ENCODE measurements at regions not wholly inside any gene's neighbourhood (a gene's known extent, or its start where the extent isn't known, plus 50 kb on each side); places are given as distances from the start of the nearest gene placed in this dataset.

DNA sequence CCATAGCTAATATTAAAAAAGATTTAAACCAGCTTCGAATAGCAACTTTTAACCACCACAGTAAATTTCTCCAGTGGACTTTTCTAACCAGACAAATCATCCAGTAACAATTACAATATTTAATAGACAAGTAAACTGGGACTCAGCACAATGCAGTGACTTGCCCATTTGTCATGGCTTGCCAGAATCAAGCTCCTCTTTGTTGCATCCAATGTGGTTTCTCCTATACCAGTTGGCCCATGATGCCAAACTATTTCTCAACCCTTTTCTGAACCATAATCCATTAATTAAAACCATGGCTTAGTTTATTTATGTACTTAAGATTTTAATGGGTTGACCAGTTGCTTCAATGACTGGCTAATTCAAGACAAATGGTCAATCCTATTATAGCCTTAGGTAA is 64.4 kb downstream of the DIO2 start:
- no peak for DNase-seq (ENCODE audit: low spot score)

GRCh38 chr14:80136358-80136757 is 74.9 kb downstream of the DIO2 start:
- DNase-seq (ENCODE audit: low spot score), result no peak

- no peak for DNase-seq (ENCODE audit: low spot score)
Measured at GRCh38 chr14:80135305-80136088, 75.8 kb downstream of the DIO2 start.

DNA sequence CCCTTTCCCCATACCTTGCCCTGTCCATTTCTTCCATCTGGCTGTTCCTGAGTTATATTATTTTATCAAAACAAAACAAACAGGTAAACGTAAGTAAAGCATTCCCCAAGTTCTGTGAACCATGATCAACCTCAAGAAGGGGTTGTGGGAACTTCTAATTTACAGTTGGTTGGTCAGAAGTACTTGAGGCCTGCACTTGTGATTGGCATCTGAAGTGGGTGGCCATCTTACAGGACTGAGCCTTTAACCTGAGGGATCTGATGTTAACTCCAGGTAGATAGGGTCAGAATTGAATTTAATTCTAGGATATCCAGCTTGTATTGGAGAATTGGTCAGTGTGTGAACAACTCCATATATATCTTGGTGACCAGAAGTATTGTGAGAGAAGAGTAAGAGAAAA is 77.0 kb downstream of the DIO2 start:
- no peak for DNase-seq (ENCODE audit: low spot score)

DNA sequence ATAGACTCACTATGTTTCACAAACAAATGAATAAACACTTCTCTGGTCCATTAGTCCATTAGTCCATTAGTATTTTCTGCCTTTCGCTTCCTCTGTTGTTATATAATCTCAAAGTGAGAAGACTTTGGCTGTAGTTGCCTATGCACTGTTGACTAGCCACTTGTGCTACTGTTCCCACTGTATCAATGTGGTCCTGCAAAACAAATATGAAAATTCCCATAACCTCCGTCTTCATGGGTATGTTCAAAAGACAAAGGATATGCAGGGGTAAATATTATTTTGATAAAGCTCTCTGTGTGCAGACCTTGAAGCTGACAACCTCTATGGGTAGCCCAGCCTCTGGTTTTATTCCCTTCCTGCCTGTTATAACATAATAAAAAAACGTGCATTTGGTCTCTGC is 77.8 kb downstream of the DIO2 start:
- no peak for DNase-seq (ENCODE audit: low spot score)

GRCh38 chr14:80127466-80127865 is 83.8 kb downstream of the DIO2 start:
- no peak for DNase-seq (ENCODE audit: low spot score)

DNA sequence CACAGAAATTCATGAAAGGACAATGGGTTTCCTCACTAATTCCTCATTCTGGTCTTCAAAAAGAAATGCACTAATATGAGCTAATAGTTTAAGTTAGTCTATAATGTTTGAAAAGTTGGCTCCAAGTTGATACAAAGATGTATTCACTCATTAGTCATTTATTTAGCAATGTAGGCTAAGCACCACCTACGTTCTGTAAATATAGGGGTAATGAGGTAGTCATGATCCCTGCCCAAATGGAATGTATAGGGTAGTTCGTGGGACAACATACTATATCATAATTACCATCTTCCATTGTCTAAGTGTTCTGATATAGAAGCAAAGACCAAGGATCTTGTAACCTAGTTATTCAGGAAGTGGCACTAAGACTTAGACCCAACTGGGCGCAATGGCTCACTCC is 86.5 kb downstream of the DIO2 start:
- DNase-seq (ENCODE audit: low spot score), result no peak

GRCh38 chr14:80117876-80118275 is 93.4 kb downstream of the DIO2 start:
- peak; percentile 55 for DNase-seq (ENCODE audit: low spot score)

DNA sequence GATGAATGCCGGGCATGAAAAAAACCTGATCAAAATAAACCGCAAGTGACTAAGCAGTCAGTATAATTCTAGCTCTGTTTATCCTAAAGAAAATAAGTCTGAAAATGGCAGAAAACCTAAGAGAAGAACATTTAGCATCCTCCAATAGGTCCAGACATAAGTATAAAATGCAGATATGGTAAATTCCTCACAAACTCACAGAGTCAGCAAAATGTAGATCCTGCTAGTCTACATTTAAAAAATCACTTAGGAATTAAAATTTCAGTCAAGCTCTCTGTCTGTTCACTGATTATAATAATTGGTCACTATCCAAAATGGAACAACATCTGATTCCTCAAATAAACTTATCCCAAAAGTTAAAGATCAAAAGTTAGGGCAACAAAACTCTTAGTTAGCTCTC is 95.1 kb downstream of the DIO2 start:
- no peak for DNase-seq (ENCODE audit: low spot score)

DNA sequence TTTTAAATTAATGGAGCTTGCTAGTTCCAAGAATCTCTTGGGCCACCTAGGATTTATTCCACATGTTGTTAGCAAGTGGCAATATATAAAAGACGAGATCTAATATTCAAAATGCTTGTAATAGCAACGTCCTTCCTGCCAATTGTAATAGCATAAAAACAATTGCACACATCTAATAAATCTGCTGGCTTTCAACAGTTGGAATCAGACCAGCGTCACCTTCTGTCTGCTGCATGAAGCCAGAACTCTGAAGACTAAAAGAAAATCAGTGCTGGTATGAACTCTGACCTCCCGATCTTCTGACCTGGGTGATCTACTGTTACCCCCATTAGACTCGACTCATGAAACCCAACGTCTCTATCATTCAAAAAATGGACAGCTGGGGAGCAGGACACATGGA is 100.6 kb downstream of the DIO2 start:
- DNase-seq (ENCODE audit: low spot score), result peak; percentile 54

- DNase-seq (ENCODE audit: low spot score), result no peak
Measured at GRCh38 chr14:80109055-80109454, 102.2 kb downstream of the DIO2 start.

- DNase-seq (ENCODE audit: low spot score), result no peak
Measured at GRCh38 chr14:80108430-80108829, 102.9 kb downstream of the DIO2 start.

GRCh38 chr14:80105488-80105994 is 105.8 kb downstream of the DIO2 start:
- DNase-seq (ENCODE audit: low spot score), result no peak

DNA sequence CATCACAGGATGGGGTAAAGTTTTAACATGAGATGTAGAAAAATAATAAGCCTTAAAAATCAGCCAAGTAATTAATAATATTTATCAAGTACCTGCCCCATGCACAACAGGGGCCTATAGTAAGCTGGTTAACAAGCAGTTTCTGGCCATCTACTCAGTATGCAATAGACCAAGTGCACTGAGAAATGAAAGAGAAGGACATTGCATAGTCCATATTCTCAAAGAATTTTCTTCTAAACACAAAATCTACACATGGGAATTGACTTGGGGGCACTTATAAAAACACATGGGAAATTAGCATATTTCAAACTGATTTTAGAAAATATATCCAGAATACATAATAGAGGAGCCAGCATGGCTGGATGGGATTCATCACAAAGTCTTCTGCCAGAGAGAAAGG is 109.5 kb downstream of the DIO2 start:
- no peak for DNase-seq (ENCODE audit: low spot score)

DNA sequence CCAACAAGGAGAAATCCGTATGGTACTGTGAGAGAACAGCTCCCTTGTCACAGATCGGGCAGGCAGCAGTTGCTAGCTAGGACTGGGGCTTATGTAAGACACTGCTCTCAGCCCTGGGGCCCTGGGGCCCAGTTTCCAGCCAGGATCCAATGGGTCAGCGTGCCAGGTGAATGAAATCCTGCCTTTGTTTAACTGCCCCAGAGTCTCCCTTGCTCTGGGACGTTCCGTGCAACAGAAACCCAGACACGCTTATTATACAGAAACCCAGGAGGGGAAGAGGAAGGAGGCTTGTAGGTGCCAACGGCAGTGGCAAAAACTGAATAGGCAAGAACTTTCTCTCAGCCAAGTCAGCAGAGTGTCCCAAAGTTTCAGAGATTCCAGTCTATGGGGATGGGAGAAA is 110.6 kb downstream of the DIO2 start:
- DNase-seq (ENCODE audit: low spot score), result peak; percentile 9

GRCh38 chr14:80095623-80096022 is 115.7 kb downstream of the DIO2 start:
- DNase-seq (ENCODE audit: low spot score), result no peak

GRCh38 chr14:80087411-80087810 is 123.9 kb downstream of the DIO2 start:
- DNase-seq (ENCODE audit: low spot score), result no peak

- DNase-seq (ENCODE audit: low spot score), result peak; percentile 85
Measured at GRCh38 chr14:80084196-80084595, 127.1 kb downstream of the DIO2 start.

GRCh38 chr14:80080601-80081000 is 130.7 kb downstream of the DIO2 start:
- DNase-seq (ENCODE audit: low spot score), result peak; percentile 13

DNA sequence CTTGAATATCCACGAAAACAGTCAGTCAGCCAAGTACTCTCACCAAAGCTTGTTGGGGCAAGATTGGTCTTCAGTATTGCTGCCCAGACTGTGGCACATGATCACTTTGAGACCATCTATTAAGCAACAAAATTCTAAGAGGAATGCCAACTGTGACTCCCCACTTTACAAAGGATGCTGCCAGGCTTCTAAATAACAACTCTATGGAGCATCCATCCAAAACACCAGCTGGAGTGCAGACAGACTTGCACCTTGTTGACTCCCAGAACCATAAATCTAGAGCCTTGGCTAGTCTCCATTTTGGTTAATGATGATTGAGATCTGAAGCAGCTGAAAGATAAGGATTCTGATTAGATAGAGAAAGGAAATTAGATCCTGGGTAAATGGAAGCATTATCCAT is 132.8 kb downstream of the DIO2 start:
- DNase-seq (ENCODE audit: low spot score), result no peak

- DNase-seq (ENCODE audit: low spot score), result no peak
Measured at GRCh38 chr14:80077262-80077661, 134.0 kb downstream of the DIO2 start.

DNA sequence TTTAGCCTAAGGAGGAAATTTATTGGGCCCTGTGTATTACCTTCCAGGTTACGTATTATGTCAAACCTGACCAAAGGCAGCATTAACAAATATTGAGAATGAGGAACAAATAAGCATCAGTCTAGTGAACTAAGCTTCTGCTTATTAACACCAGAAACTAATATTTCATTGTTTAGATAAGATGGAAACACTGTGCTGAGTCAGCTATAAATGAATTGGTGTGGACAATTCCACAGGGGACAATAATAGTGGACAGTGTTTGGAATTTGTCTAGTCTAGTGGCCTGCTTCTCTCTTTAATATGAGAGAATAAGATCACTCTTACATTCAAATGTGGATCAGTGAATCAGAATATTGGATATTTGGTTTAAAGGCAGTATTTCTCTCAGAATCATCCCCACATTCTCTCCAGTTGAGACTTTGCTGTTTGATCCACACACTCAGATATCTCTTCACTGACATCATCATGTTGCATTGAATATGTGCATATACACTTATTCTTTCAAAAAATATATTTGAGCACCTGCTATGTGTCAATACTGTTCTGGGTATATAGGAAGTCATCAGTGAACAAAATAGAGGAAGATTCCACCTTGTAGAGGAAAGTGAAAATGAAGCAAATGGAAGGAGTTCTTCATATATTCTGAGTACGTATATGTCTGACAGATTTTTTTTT is 136.3 kb downstream of the DIO2 start:
- DNase-seq (ENCODE audit: low spot score), result no peak

- DNase-seq (ENCODE audit: low spot score), result no peak
Measured at GRCh38 chr14:80059041-80059440, 152.3 kb downstream of the DIO2 start.

GRCh38 chr14:80056497-80056801 is 154.9 kb downstream of the DIO2 start:
- DNase-seq (ENCODE audit: low spot score), result no peak
